Right lobe of liver (tissue), 4 donors: ENCODE measurements at regions not wholly inside any gene's neighbourhood (a gene's known extent, or its start where the extent isn't known, plus 50 kb on each side); places are given as distances from the start of the nearest gene placed in this dataset.

Source experiments
- CTCF ChIP-seq, 4 donors: fragments of 200-600 bp in 3 of 4; fragments of 450-650 bp in 1 of 4; IDR thresholded peaks; one replicate each; pipeline versions ENCODE4 v1.5.1 to v1.8.0; 2016 to 2022; ENCODE audit warnings: antibody characterized with exemption in 4 of 4, mild to moderate bottlenecking in 2 of 4
- POLR2A ChIP-seq: fragments of 450-650 bp; IDR thresholded peaks from one replicate; pipeline ENCODE4 v1.6.1; 2017; ENCODE audit warnings: antibody characterized with exemption, mild to moderate bottlenecking
- donor health status: DM: no; HTN: no; CAD: no.
- donor health status: DM: no; HTN: no; CAD: no.
- donor health status: DM: no; HTN: yes; CAD: no.

- TF ChIP-seq CTCF (IDR thresholded peaks at IDR 0.05), result no peak
- no peak for TF ChIP-seq POLR2A
Observed at GRCh38 chr15:47206358-47206978, 510.8 kb upstream of the SEMA6D start.
